ENCODE measurements at regions not wholly inside any gene's neighbourhood (a gene's known extent, or its start where the extent isn't known, plus 50 kb on each side); places are given as distances from the start of the nearest gene placed in this dataset.

DNA sequence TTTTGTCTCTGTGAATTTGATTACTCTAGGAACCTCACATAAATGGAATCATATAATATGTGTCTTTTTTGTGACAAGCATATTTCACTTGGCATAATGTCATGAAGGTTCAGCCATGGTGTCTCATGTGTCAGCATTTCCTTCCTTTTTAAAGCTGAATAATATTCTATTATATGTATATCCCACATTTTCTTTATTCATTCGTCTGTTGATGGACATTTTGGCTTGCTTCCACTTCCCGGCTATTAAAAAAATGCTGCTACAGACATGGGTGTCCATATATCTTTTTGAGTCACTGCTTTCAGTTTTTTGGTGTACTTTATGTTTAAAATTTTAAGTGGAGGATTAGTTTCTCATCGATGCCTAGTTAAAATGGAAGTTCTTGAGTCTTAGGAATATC, 59.8 kb upstream of the C5orf63 start:
- no peak for ATAC-seq
- intact Hi-C loops (cut with micrococcal nuclease) (no loop called here), in situ Hi-C loops (cut with MboI) (no loop called here)
- TF ChIP-seq ZNF764 (CRISPR knock-in tag; IDR thresholded peaks at IDR 0.05; ENCODE audit: low read depth) = no peak
- ChIA-PET POLR2A (no interaction called here), CTCF (ENCODE audit: low intra/inter-chr PET ratio) (no interaction called here)
- 2% methylated on average over 3 of the region's 3 CpGs for WGBS (ENCODE audit: insufficient coverage, low coverage, missing lambda C conversion rate)
- no TSS peak for BruUV-seq (replicated peaks)
- Histone ChIP-seq H3K9ac (ENCODE audit: insufficient read depth in 1 of 2, low read depth in 2 of 2, low read length in 2 of 2) (no peak overlapping the region), H3K27ac (ENCODE audit: extremely low read depth, low read depth, low read length) (no peak overlapping the region), H2AFZ (ENCODE audit: low read depth, low read length) (no peak overlapping the region), H3K9me1 (ENCODE audit: control insufficient read depth, insufficient read depth, low read length) (no peaks in the 10 kb centered on the region), H3K4me2 (ENCODE audit: insufficient read depth, low read length) (no peak overlapping the region), H3K79me2 (ENCODE audit: control insufficient read depth, insufficient read depth, low read length) (no peaks in the 10 kb centered on the region), H4K20me1 (replicated peaks; ENCODE audit: control insufficient read depth, insufficient read depth, low read length) (no peaks in the 10 kb centered on the region), H3K4me3 (no peak overlapping the region), H3K27me3 (ENCODE audit: control insufficient read depth in 2 of 2, insufficient read depth in 2 of 2, low read length in 2 of 2) (peaks cover 2 to 14% of the 10 kb centered on the region in 2 experiments; a peak in 4 of 5 replicates), H3K36me3 (ENCODE audit: control insufficient read depth, insufficient read depth, low read length) (no peaks in the 10 kb centered on the region), H3K4me1 (replicated peaks in 1 of 2; ENCODE audit: control insufficient read depth in 2 of 2, insufficient read depth in 2 of 2, low read length in 2 of 2) (no peaks in the 10 kb centered on the region), H3K9me3 (replicated peaks; ENCODE audit: control insufficient read depth, insufficient read depth, low read depth, low read length) (no peaks in the 10 kb centered on the region)
- no peak for DNase-seq (ENCODE audit: extremely low read depth in 1 of 4, low spot score in 3 of 4)
- no peak for FAIRE-seq

DNA sequence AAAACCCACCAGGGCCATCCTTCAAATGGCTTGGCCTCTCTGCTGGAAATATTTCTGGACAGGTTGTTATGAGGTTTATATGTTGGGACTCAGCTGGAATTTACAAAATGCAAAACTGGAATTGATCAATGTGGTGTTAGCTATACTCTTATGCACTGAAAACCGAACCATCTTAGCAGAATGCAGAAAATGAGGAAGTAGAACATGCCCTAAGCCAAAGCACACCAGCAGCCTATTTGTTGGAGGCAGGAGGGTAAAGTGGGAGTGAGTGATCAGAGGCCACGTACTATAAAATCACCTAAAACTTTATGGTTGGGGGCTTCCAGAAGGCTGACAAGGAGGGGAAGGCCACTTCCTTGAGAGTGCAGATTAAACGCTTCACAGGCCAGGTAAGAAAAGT, 63.6 kb upstream of the C5orf63 start:
- no peaks in the 10 kb centered on the region for H3K36me3 ChIP-seq (ENCODE audit: control insufficient read depth, insufficient read depth, low read length)
- in situ Hi-C loops (cut with MboI) = no loop called here
- FAIRE-seq (no peak), DNase-seq (ENCODE audit: extremely low read depth in 1 of 4, low spot score in 3 of 4) (no peak), ATAC-seq (no peak)
- ChIA-PET POLR2A (no interaction called here), CTCF (ENCODE audit: low intra/inter-chr PET ratio) (no interaction called here)
- H4K20me1 ChIP-seq (replicated peaks; ENCODE audit: control insufficient read depth, insufficient read depth, low read length) = no peaks in the 10 kb centered on the region
- peaks cover 0 to 7% of the 10 kb centered on the region in 2 experiments; a peak in 3 of 5 replicates for H3K27me3 ChIP-seq (ENCODE audit: control insufficient read depth in 2 of 2, insufficient read depth in 2 of 2, low read length in 2 of 2)
- 0% methylated on average over 3 of the region's 3 CpGs for WGBS (ENCODE audit: insufficient coverage, low coverage, missing lambda C conversion rate)
- no peaks in the 10 kb centered on the region for H3K4me1 ChIP-seq (replicated peaks in 1 of 2; ENCODE audit: control insufficient read depth in 2 of 2, insufficient read depth in 2 of 2, low read length in 2 of 2)
- TF ChIP-seq ZNF830 (CRISPR knock-in tag; IDR thresholded peaks at IDR 0.05) = no peak
- TF ChIP-seq FOXK1 (CRISPR knock-in tag; IDR thresholded peaks at IDR 0.05; ENCODE audit: borderline replicate concordance) = no peak
- no peak overlapping the region for H3K4me2 ChIP-seq (ENCODE audit: insufficient read depth, low read length)
- intact Hi-C loops (cut with micrococcal nuclease) = no loop called here
- no peaks in the 10 kb centered on the region for H3K9me3 ChIP-seq (replicated peaks; ENCODE audit: control insufficient read depth, insufficient read depth, low read depth, low read length)
- no peak overlapping the region for H2AFZ ChIP-seq (ENCODE audit: low read depth, low read length)
- no peak overlapping the region for H3K9ac ChIP-seq (ENCODE audit: insufficient read depth in 1 of 2, low read depth in 2 of 2, low read length in 2 of 2)
- H3K4me3 ChIP-seq = no peak overlapping the region
- H3K27ac ChIP-seq (ENCODE audit: extremely low read depth, low read depth, low read length) = no peak overlapping the region
- no peaks in the 10 kb centered on the region for H3K9me1 ChIP-seq (ENCODE audit: control insufficient read depth, insufficient read depth, low read length)
- BruUV-seq (replicated peaks) = no TSS peak
- no peaks in the 10 kb centered on the region for H3K79me2 ChIP-seq (ENCODE audit: control insufficient read depth, insufficient read depth, low read length)
